ENCODE measurements at regions not wholly inside any gene's neighbourhood (a gene's known extent, or its start where the extent isn't known, plus 50 kb on each side); places are given as distances from the start of the nearest gene placed in this dataset.

GRCh38 chr3:178079966-178080365, 456.3 kb upstream of the KCNMB2 start:
- TF ChIP-seq ZFP3 (CRISPR knock-in tag; IDR thresholded peaks at IDR 0.05) = no peak
- no peak for TF ChIP-seq CSRNP3 (CRISPR knock-in tag; IDR thresholded peaks at IDR 0.05)
- no peak for TF ChIP-seq ZFP30 (CRISPR knock-in tag; IDR thresholded peaks at IDR 0.05)
- TF ChIP-seq PATZ1 (CRISPR knock-in tag; IDR thresholded peaks at IDR 0.05; ENCODE audit: borderline replicate concordance) = no peak
- TF ChIP-seq OSR1 (CRISPR knock-in tag; IDR thresholded peaks at IDR 0.05) = no peak
- no peak for TF ChIP-seq POU6F1 (CRISPR knock-in tag; IDR thresholded peaks at IDR 0.05; ENCODE audit: borderline replicate concordance, low read depth)
- no peak for TF ChIP-seq ARNTL (CRISPR knock-in tag; IDR thresholded peaks at IDR 0.05; ENCODE audit: borderline replicate concordance, low read depth)
- TF ChIP-seq SNAI2 (CRISPR knock-in tag; IDR thresholded peaks at IDR 0.05) = no peak
- TF ChIP-seq ISL1 (CRISPR knock-in tag; IDR thresholded peaks at IDR 0.05) = no peak

Data from SK-N-SH treated with all-trans-retinoic acid at 6 μM for 48 hours (cell line).